Thymus (tissue), 11 donors: ENCODE measurements at regions not wholly inside any gene's neighbourhood (a gene's known extent, or its start where the extent isn't known, plus 50 kb on each side); places are given as distances from the start of the nearest gene placed in this dataset.
"Not testable (repeated sequence)": the region's sequence is repeated elsewhere in the genome, so short reads cannot be mapped to it uniquely, and the experiment has no call there.

Experiments used
- DNase-seq, 9 donors: peaks; one replicate each; pipeline ENCODE4 v3.0.0-alpha.2; 2013; ENCODE audit warnings: low spot score in 9 of 9, low read depth in 6 of 9, missing footprints in 1 of 9
- H3K27ac ChIP-seq, 2 donors: one replicate each; pipeline ENCODE4 v1.5.1; 2013; ENCODE audit warnings: control low read depth in 1 of 2, low read depth in 1 of 2, low read length in 1 of 2, mild to moderate bottlenecking in 1 of 2, moderate library complexity in 1 of 2
- H3K27me3 ChIP-seq, 2 donors: one replicate each; pipeline ENCODE4 v1.5.1; 2013; ENCODE audit warnings: low read length in 1 of 2; ENCODE audit not compliant: control insufficient read depth in 2 of 2, insufficient read depth in 1 of 2
- H3K36me3 ChIP-seq, 2 donors: one replicate each; pipeline ENCODE4 v1.5.1; 2013; ENCODE audit warnings: low read length in 1 of 2, mild to moderate bottlenecking in 1 of 2, moderate library complexity in 1 of 2; ENCODE audit not compliant: control insufficient read depth in 2 of 2, insufficient read depth in 2 of 2
- H3K4me1 ChIP-seq, 2 donors: one replicate each; pipeline ENCODE4 v1.5.1; 2013; ENCODE audit warnings: low read length in 2 of 2; ENCODE audit not compliant: control insufficient read depth in 2 of 2, insufficient read depth in 2 of 2
- H3K4me3 ChIP-seq, 2 donors: one replicate each; pipeline ENCODE4 v1.5.1; 2013; ENCODE audit warnings: low read length in 2 of 2, control low read depth in 1 of 2, mild to moderate bottlenecking in 1 of 2
- H3K9me3 ChIP-seq, 2 donors: one replicate each; pipeline ENCODE4 v1.5.1; 2013; ENCODE audit warnings: low read length in 1 of 2, mild to moderate bottlenecking in 1 of 2; ENCODE audit not compliant: control insufficient read depth in 2 of 2, insufficient read depth in 1 of 2
- WGBS: extraction: QIAGEN DNeasy Blood & Tissue Kit; methylation state at CpG from one replicate; pipeline ENCODE4 v1.1.7; 2013; 5-methylcytosine and 5-hydroxymethylcytosine counted together
- donor health status: healthy.

- H3K9me3 ChIP-seq: no peaks in the 10 kb centered on the region
- no peak overlapping the region for H3K4me3 ChIP-seq
- no peak overlapping the region for H3K27ac ChIP-seq
- no peaks in the 10 kb centered on the region for H3K36me3 ChIP-seq
- 97% methylated on average over 4 of the region's 4 CpGs for WGBS
- H3K4me1 ChIP-seq: no peaks in the 10 kb centered on the region
- H3K27me3 ChIP-seq: no peaks in the 10 kb centered on the region
- DNase-seq: no peak
These were observed 91.8 kb downstream of the CCNG2 start for GRCh38 chr4:77248805-77249204.

GRCh38 chr4:77251751-77252150 lies 94.7 kb downstream of the CCNG2 start:
- 84% methylated on average over 3 of the region's 3 CpGs for whole genome bisulfite sequencing

GRCh38 chr4:77263247-77263646 lies 106.2 kb downstream of the CCNG2 start:
- WGBS: 95% methylated on average over 2 of the region's 2 CpGs
- Histone ChIP-seq H3K27ac (no peak overlapping the region), H3K4me1 (no peaks in the 10 kb centered on the region)

More at GRCh38 chr4:77251751-77252150, 94.7 kb downstream of the CCNG2 start:
- Histone ChIP-seq H3K36me3 (no peaks in the 10 kb centered on the region), H3K27ac (no peak overlapping the region), H3K27me3 (no peaks in the 10 kb centered on the region), H3K4me1 (no peaks in the 10 kb centered on the region), H3K4me3 (no peak overlapping the region), H3K9me3 (no peaks in the 10 kb centered on the region)
- no peak for DNase-seq

GRCh38 chr4:77263976-77264375 lies 107.0 kb downstream of the CCNG2 start:
- not testable (repeated sequence) for H3K27me3 ChIP-seq

More at GRCh38 chr4:77263247-77263646, 106.2 kb downstream of the CCNG2 start:
- Histone ChIP-seq H3K27me3 (no peaks in the 10 kb centered on the region), H3K4me3 (no peak overlapping the region), H3K9me3 (no peaks in the 10 kb centered on the region), H3K36me3 (no peaks in the 10 kb centered on the region)
- DNase-seq: no peak

GRCh38 chr4:77264826-77265225 lies 107.8 kb downstream of the CCNG2 start:
- 85% methylated on average over 2 of the region's 2 CpGs for WGBS
- H3K36me3 ChIP-seq: no peaks in the 10 kb centered on the region
- H3K27ac ChIP-seq: no peak overlapping the region
- no peaks in the 10 kb centered on the region for H3K4me1 ChIP-seq
- no peaks in the 10 kb centered on the region for H3K27me3 ChIP-seq
- no peak overlapping the region for H3K4me3 ChIP-seq
- DNase-seq: no peak
- H3K9me3 ChIP-seq: no peaks in the 10 kb centered on the region

More at GRCh38 chr4:77263976-77264375, 107.0 kb downstream of the CCNG2 start:
- H3K4me3 ChIP-seq, DNase-seq, H3K9me3 ChIP-seq, H3K27ac ChIP-seq, H3K36me3 ChIP-seq, H3K4me1 ChIP-seq: not testable (repeated sequence)
- 83% methylated on average over 4 of the region's 4 CpGs for WGBS

- Histone ChIP-seq H3K4me3 (no peak overlapping the region), H3K27ac (no peak overlapping the region), H3K4me1 (no peaks in the 10 kb centered on the region), H3K36me3 (no peaks in the 10 kb centered on the region), H3K27me3 (no peaks in the 10 kb centered on the region), H3K9me3 (no peaks in the 10 kb centered on the region)
- WGBS: 47% methylated on average over 2 of the region's 2 CpGs
- DNase-seq: no peak
These were observed 111.1 kb downstream of the CCNG2 start for GRCh38 chr4:77268108-77268507.

GRCh38 chr4:77269505-77269904 lies 112.5 kb downstream of the CCNG2 start:
- 93% methylated on average over 1 of the region's 1 CpG for WGBS
- no peaks in the 10 kb centered on the region for H3K27me3 ChIP-seq
- no peaks in the 10 kb centered on the region for H3K9me3 ChIP-seq
- H3K4me1 ChIP-seq: no peaks in the 10 kb centered on the region
- H3K36me3 ChIP-seq: no peaks in the 10 kb centered on the region
- DNase-seq: no peak
- H3K27ac ChIP-seq: no peak overlapping the region
- no peak overlapping the region for H3K4me3 ChIP-seq

GRCh38 chr4:77273412-77273811 lies 116.4 kb downstream of the CCNG2 start:
- H3K27me3 ChIP-seq: no peaks in the 10 kb centered on the region
- H3K4me1 ChIP-seq: no peaks in the 10 kb centered on the region
- no peaks in the 10 kb centered on the region for H3K36me3 ChIP-seq
- no peak overlapping the region for H3K27ac ChIP-seq
- H3K9me3 ChIP-seq: no peaks in the 10 kb centered on the region
- 78% methylated on average over 2 of the region's 2 CpGs for WGBS
- DNase-seq: no peak
- no peak overlapping the region for H3K4me3 ChIP-seq

GRCh38 chr4:77279114-77279513 lies 122.1 kb downstream of the CCNG2 start:
- not testable (repeated sequence) for H3K36me3 ChIP-seq, H3K4me3 ChIP-seq, DNase-seq, H3K9me3 ChIP-seq, H3K4me1 ChIP-seq, H3K27me3 ChIP-seq, H3K27ac ChIP-seq
- WGBS: 91% methylated on average over 2 of the region's 2 CpGs

- Histone ChIP-seq H3K4me1 (no peaks in the 10 kb centered on the region), H3K9me3 (no peaks in the 10 kb centered on the region), H3K27me3 (no peaks in the 10 kb centered on the region), H3K4me3 (no peak overlapping the region), H3K36me3 (no peaks in the 10 kb centered on the region), H3K27ac (no peak overlapping the region)
- no peak for DNase-seq
- WGBS: 80% methylated on average over 3 of the region's 3 CpGs
These were observed 125.3 kb downstream of the CCNG2 start for GRCh38 chr4:77282305-77282704.
